K562 (cell line): ENCODE measurements at regions not wholly inside any gene's neighbourhood (a gene's known extent, or its start where the extent isn't known, plus 50 kb on each side); places are given as distances from the start of the nearest gene placed in this dataset.

ENCODE experiments used
- ATAC-seq: fragments of 200-7000 bp; cut with Tn5 transposase; 3 replicates; pipeline ENCODE4 v1.9.1; 2020; ENCODE audit warnings: moderate library complexity
- BruUV-seq: library from RNA; stranded (reverse); fragments of 400-500 nt; replicated peaks from 2 replicates; lab custom pipeline; 2021; lab: Mats Ljungman, UMichigan
- CTCF ChIA-PET: fragments of 300-600 bp; formaldehyde crosslinking; extraction: SDS; loops from one replicate; lab custom pipeline; 2021; ENCODE audit warnings: low intra/inter-chr PET ratio; lab: Yijun Ruan, JAX
- POLR2A ChIA-PET: fragments of 300-600, 350-650 bp; sonication (Branson Sonifier 250); formaldehyde crosslinking; extraction: SDS; loops from one replicate; lab custom pipeline; 2021; ENCODE audit warnings: antibody characterized with exemption, inconsistent platforms; lab: Yijun Ruan, JAX
- DNase-seq, 4 experiments: peaks; one replicate each; pipeline versions ENCODE4 v3.0.0 to v3.0.0-alpha.2; 2011 to 2018; ENCODE audit warnings: low spot score in 3 of 4, mixed read lengths in 3 of 4; ENCODE audit errors: extremely low read depth in 1 of 4
- FAIRE-seq: peaks from 2 replicates; lab custom pipeline; 2011; peaks lifted over from hg19 to GRCh38; lab: Jason Lieb, UNC
- H2AFZ ChIP-seq: 2 replicates; pipeline ENCODE4 v1.6.0; 2011; ENCODE audit warnings: low read depth, low read length, control low read depth, inconsistent platforms
- H3K27ac ChIP-seq: fragments of 200-600 bp; 3 replicates; pipeline ENCODE4 v1.8.0; 2011; ENCODE audit warnings: low read depth, mild to moderate bottlenecking, control low read depth, inconsistent platforms, low read length, moderate library complexity, mixed read lengths; ENCODE audit errors: extremely low read depth
- H3K27me3 ChIP-seq, 2 experiments: fragments of 300-600 bp in 1 of 2; 2 replicates in 1 of 2; 3 replicates in 1 of 2; pipeline versions ENCODE4 v1.6.0 to v1.8.0; 2011; ENCODE audit warnings: inconsistent platforms in 2 of 2, low read length in 2 of 2, mild to moderate bottlenecking in 1 of 2, mixed read lengths in 1 of 2, moderate library complexity in 1 of 2; ENCODE audit not compliant: control insufficient read depth in 2 of 2, insufficient read depth in 2 of 2
- H3K36me3 ChIP-seq: fragments of 300-600 bp; 3 replicates; pipeline ENCODE4 v1.8.0; 2011; ENCODE audit warnings: mild to moderate bottlenecking, low read length, inconsistent platforms; ENCODE audit not compliant: control insufficient read depth, insufficient read depth
- H3K4me1 ChIP-seq, 2 experiments: fragments of 200-600 bp in 1 of 2; replicated peaks in 1 of 2; 2 replicates in 1 of 2; 3 replicates in 1 of 2; pipeline versions ENCODE4 v1.5.1 to v1.8.0; 2011; ENCODE audit warnings: inconsistent platforms in 2 of 2, low read length in 2 of 2, mild to moderate bottlenecking in 1 of 2, mixed read lengths in 1 of 2, moderate library complexity in 1 of 2; ENCODE audit not compliant: control insufficient read depth in 2 of 2, insufficient read depth in 2 of 2
- H3K4me2 ChIP-seq: 2 replicates; pipeline ENCODE4 v1.6.1; 2011; ENCODE audit warnings: low read length, control low read depth, inconsistent platforms, mixed read lengths; ENCODE audit not compliant: insufficient read depth
- H3K4me3 ChIP-seq: fragments of 200-600 bp; sonication (generic), shearing (Covaris generic); 2 replicates; pipeline ENCODE4 v1.5.1; 2016; ENCODE audit warnings: control low read depth, inconsistent platforms
- H3K79me2 ChIP-seq: fragments of 200-600 bp; 3 replicates; pipeline ENCODE4 v1.8.0; 2011; ENCODE audit warnings: low read length, inconsistent platforms; ENCODE audit not compliant: control insufficient read depth, insufficient read depth
- H3K9ac ChIP-seq, 2 experiments: 2 replicates each; pipeline versions ENCODE4 v1.6.0 to v1.6.1; 2011; ENCODE audit warnings: low read depth in 2 of 2, low read length in 2 of 2, control low read depth in 1 of 2, inconsistent platforms in 1 of 2, mild to moderate bottlenecking in 1 of 2, mixed read lengths in 1 of 2; ENCODE audit not compliant: insufficient read depth in 1 of 2
- H3K9me1 ChIP-seq: one replicate; pipeline ENCODE4 v1.6.0; 2011; ENCODE audit warnings: inconsistent platforms, mild to moderate bottlenecking, low read length, moderate library complexity; ENCODE audit not compliant: control insufficient read depth, insufficient read depth
- H3K9me3 ChIP-seq: replicated peaks from 2 replicates; pipeline ENCODE4 v1.5.1; 2011; ENCODE audit warnings: low read depth, low read length, inconsistent platforms; ENCODE audit not compliant: control insufficient read depth, insufficient read depth
- H4K20me1 ChIP-seq: replicated peaks from 2 replicates; pipeline ENCODE4 v1.6.1; 2011; ENCODE audit warnings: low read length, inconsistent platforms, mixed read lengths; ENCODE audit not compliant: control insufficient read depth, insufficient read depth
- CBX3 ChIP-seq, 2 experiments: IDR thresholded peaks; 1 replicate in 1 of 2; 2 replicates in 1 of 2; pipeline ENCODE4 v1.6.1; 2012; ENCODE audit warnings: inconsistent platforms in 2 of 2, low read length in 2 of 2, borderline replicate concordance in 1 of 2, control low read depth in 1 of 2
- CREB5 ChIP-seq: fragments of 250-450 bp; sonication (Bioruptor Pico); IDR thresholded peaks from 2 replicates; pipeline ENCODE4 v1.5.0; 2020; ENCODE audit warnings: mild to moderate bottlenecking
- CTCFL ChIP-seq: IDR thresholded peaks from 2 replicates; pipeline ENCODE4 v1.6.1; 2011; ENCODE audit warnings: borderline replicate concordance, low read depth, mild to moderate bottlenecking, moderate library complexity, low read length; ENCODE audit not compliant: insufficient read depth, poor library complexity, severe bottlenecking
- JUND ChIP-seq, 2 experiments: IDR thresholded peaks; 2 replicates in 1 of 2; 3 replicates in 1 of 2; pipeline ENCODE4 v1.6.1; 2011; ENCODE audit warnings: borderline replicate concordance in 2 of 2, low read depth in 2 of 2, low read length in 2 of 2, improper control_type of control experiment in 1 of 2, missing biosample characterization in 1 of 2, missing genetic modification characterization in 1 of 2, missing genetic modification reagents in 1 of 2
- PBX2 ChIP-seq, 2 experiments: IDR thresholded peaks in 1 of 2; conservative IDR thresholded peaks in 1 of 2; 2 replicates each; pipeline ENCODE4 v1.6.1; 2016; ENCODE audit warnings: low read depth in 2 of 2, mild to moderate bottlenecking in 1 of 2, missing compliant biosample characterization in 1 of 2, missing genetic modification characterization in 1 of 2, moderate library complexity in 1 of 2
- TRIM24 ChIP-seq, 2 experiments: fragments of 450-650 bp; IDR thresholded peaks; 2 replicates each; pipeline ENCODE4 v1.6.1; 2016
- ZNF449 ChIP-seq: fragments of 250-450 bp; sonication (Bioruptor Pico); IDR thresholded peaks from 2 replicates; pipeline ENCODE4 v1.8.0; 2022; ENCODE audit warnings: moderate library complexity, mild to moderate bottlenecking, inconsistent platforms
- ZNF639 ChIP-seq, 2 experiments: fragments of 200-800 bp in 1 of 2; sonication (Bioruptor generic) in 1 of 2; sonication (generic) in 1 of 2; formaldehyde crosslinking in 1 of 2; IDR thresholded peaks in 1 of 2; conservative IDR thresholded peaks in 1 of 2; 2 replicates each; pipeline versions ENCODE4 v1.5.0 to v1.6.1; 2016 to 2020; ENCODE audit warnings: missing compliant biosample characterization in 1 of 2, missing genetic modification characterization in 1 of 2, missing genetic modification reagents in 1 of 2
- WGBS: fragments of 100-300 bp; shearing (Covaris generic); methylation state at CpG from one replicate; pipeline ENCODE4 v1.1.6; 2016; ENCODE audit warnings: low coverage, mixed read lengths; ENCODE audit not compliant: insufficient coverage; ENCODE audit errors: missing lambda C conversion rate; 5-methylcytosine and 5-hydroxymethylcytosine counted together
- in situ Hi-C: fragments of 300-500 bp; cut with MboI; formaldehyde crosslinking; loops from 4 replicates; pipeline ENCODE4 v1.15.0; 2018; ENCODE audit warnings: inconsistent platforms, mixed read lengths
- intact Hi-C: fragments of 100-400 bp; cut with micrococcal nuclease; formaldehyde crosslinking; loops from 2 replicates; pipeline ENCODE4 v1.14.2; 2022

GRCh38 chr3:177529071-177529550 lies 331.8 kb upstream of the TBL1XR1 start:
- no TSS peak for BruUV-seq
- Histone ChIP-seq H3K79me2 (no peaks in the 10 kb centered on the region), H3K4me3 (no peak overlapping the region), H3K36me3 (no peaks in the 10 kb centered on the region), H3K9ac (no peak overlapping the region), H3K4me1 (no peaks in the 10 kb centered on the region; a peak in 1 of 5 replicates), H4K20me1 (no peaks in the 10 kb centered on the region), H3K9me3 (no peaks in the 10 kb centered on the region), H3K4me2 (no peak overlapping the region), H3K9me1 (no peaks in the 10 kb centered on the region), H2AFZ (no peak overlapping the region), H3K27ac (no peak overlapping the region), H3K27me3 (no peaks in the 10 kb centered on the region)
- POLR2A ChIA-PET, result interaction anchor here (2.0 kb wide), 1 partner anchor 23 kb away, joined by 5 read pairs; no protein-coding TSS in a partner anchor
- FAIRE-seq, result no peak
- in situ Hi-C loops, result no loop called here
- intact Hi-C loops, result no loop called here
- no peak for ATAC-seq
- no peak for DNase-seq
- CTCF ChIA-PET, result no interaction called here
- WGBS, result 5% methylated on average over 1 of the region's 1 CpG
- no peak for TF ChIP-seq CBX3 (IDR thresholded peaks at IDR 0.05; ENCODE audit: borderline replicate concordance in 1 of 2, low read length in 2 of 2)
- TF ChIP-seq PBX2 (CRISPR knock-in tag; IDR thresholded peaks at IDR 0.05; ENCODE audit: low read depth), result no peak
- TF ChIP-seq PBX2 (tag; conservative IDR thresholded peaks at IDR 0.05; ENCODE audit: low read depth), result peak; percentile 20; the same call in 1 of the 2 replicates
- no peak for TF ChIP-seq ZNF449 (CRISPR knock-in tag)
- no peak for TF ChIP-seq CREB5 (CRISPR knock-in tag)
- TF ChIP-seq CTCFL, result no peak
- no peak for TF ChIP-seq ZNF639 (CRISPR knock-in tag; conservative IDR thresholded peaks at IDR 0.05 in 1 of 2, IDR thresholded peaks at IDR 0.05 in 1 of 2)
- TF ChIP-seq JUND (IDR thresholded peaks at IDR 0.05; ENCODE audit: borderline replicate concordance, low read depth, low read length), result no peak
- TF ChIP-seq JUND (tag; IDR thresholded peaks at IDR 0.05; ENCODE audit: borderline replicate concordance, low read depth, low read length), result 0 out of 3 replicates have a peak, but pooled peaks have one; percentile 31
- TF ChIP-seq TRIM24 (IDR thresholded peaks at IDR 0.05), result no peak
